Neuronal stem cell (in vitro differentiated cells): ENCODE measurements at regions not wholly inside any gene's neighbourhood (a gene's known extent, or its start where the extent isn't known, plus 50 kb on each side); places are given as distances from the start of the nearest gene placed in this dataset.

Experiments
- DNase-seq: peaks from one replicate; pipeline ENCODE4 v3.0.0-alpha.2; 2013; ENCODE audit warnings: low spot score
- H2AFZ ChIP-seq: one replicate; pipeline ENCODE4 v1.6.1; 2013; ENCODE audit warnings: mild to moderate bottlenecking, low read length, inconsistent platforms
- H2AK5ac ChIP-seq: 2 replicates; pipeline ENCODE4 v1.6.1; 2013; ENCODE audit warnings: low read depth, mild to moderate bottlenecking, inconsistent platforms, low read length, moderate library complexity, mixed read lengths
- H2BK120ac ChIP-seq: 2 replicates; pipeline ENCODE4 v1.6.1; 2013; ENCODE audit warnings: low read depth, mild to moderate bottlenecking, inconsistent platforms, low read length, moderate library complexity, mixed read lengths
- H2BK12ac ChIP-seq: one replicate; pipeline ENCODE4 v1.6.1; 2013; ENCODE audit warnings: low read length, inconsistent platforms
- H2BK15ac ChIP-seq: 2 replicates; pipeline ENCODE4 v1.6.1; 2013; ENCODE audit warnings: mild to moderate bottlenecking, low read length, inconsistent platforms, mixed read lengths
- H2BK5ac ChIP-seq: one replicate; pipeline ENCODE4 v1.6.1; 2013; ENCODE audit warnings: inconsistent platforms, mild to moderate bottlenecking, low read length, moderate library complexity
- H3K14ac ChIP-seq: one replicate; pipeline ENCODE4 v1.6.1; 2013; ENCODE audit warnings: low read length, inconsistent platforms
- H3K18ac ChIP-seq: 2 replicates; pipeline ENCODE4 v1.6.1; 2013; ENCODE audit warnings: low read length, inconsistent platforms
- H3K23ac ChIP-seq: 2 replicates; pipeline ENCODE4 v1.6.1; 2013; ENCODE audit warnings: low read depth, mild to moderate bottlenecking, mixed read lengths, low read length, inconsistent platforms; ENCODE audit not compliant: poor library complexity
- H3K27ac ChIP-seq: replicated peaks from 3 replicates; pipeline ENCODE4 v1.5.1; 2013; ENCODE audit warnings: low read length, inconsistent platforms
- H3K27me3 ChIP-seq, 3 experiments: 2 replicates each; pipeline ENCODE4 v1.6.1; 2013; ENCODE audit warnings: low read length in 3 of 3, mild to moderate bottlenecking in 2 of 3, inconsistent platforms in 1 of 3, low read depth in 1 of 3, mixed read lengths in 1 of 3, moderate library complexity in 1 of 3; ENCODE audit not compliant: control insufficient read depth in 3 of 3, insufficient read depth in 3 of 3
- H3K36me3 ChIP-seq, 2 donors: replicated peaks in 1 of 2; 2 replicates each; pipeline ENCODE4 v1.6.1; 2013; ENCODE audit warnings: low read length in 2 of 2; ENCODE audit not compliant: control insufficient read depth in 2 of 2, insufficient read depth in 2 of 2
- H3K4ac ChIP-seq: 2 replicates; pipeline ENCODE4 v1.6.1; 2013; ENCODE audit warnings: inconsistent platforms, mild to moderate bottlenecking, low read length, moderate library complexity
- H3K4me1 ChIP-seq, 2 donors: 1 replicate in 1 of 2; 2 replicates in 1 of 2; pipeline ENCODE4 v1.6.1; 2013; ENCODE audit warnings: low read length in 2 of 2, low read depth in 1 of 2; ENCODE audit not compliant: control insufficient read depth in 2 of 2, insufficient read depth in 1 of 2
- H3K4me2 ChIP-seq: one replicate; pipeline ENCODE4 v1.6.1; 2013; ENCODE audit warnings: mild to moderate bottlenecking, low read length, inconsistent platforms; ENCODE audit not compliant: insufficient read depth, poor library complexity, severe bottlenecking
- H3K4me3 ChIP-seq, 2 donors: 2 replicates each; pipeline ENCODE4 v1.5.1; 2013; ENCODE audit warnings: low read length in 2 of 2, mild to moderate bottlenecking in 2 of 2, inconsistent platforms in 1 of 2, moderate library complexity in 1 of 2
- H3K79me1 ChIP-seq: one replicate; pipeline ENCODE4 v1.6.1; 2013; ENCODE audit warnings: low read depth, mild to moderate bottlenecking, inconsistent platforms, low read length, moderate library complexity
- H3K9ac ChIP-seq: one replicate; pipeline ENCODE4 v1.6.1; 2013; ENCODE audit warnings: mild to moderate bottlenecking, low read depth, low read length, inconsistent platforms; ENCODE audit not compliant: poor library complexity
- H3K9me3 ChIP-seq, 2 donors: replicated peaks in 1 of 2; 2 replicates each; pipeline versions ENCODE3 to v1.6.1; 2013; ENCODE audit warnings: low read length in 2 of 2, mild to moderate bottlenecking in 2 of 2, inconsistent platforms in 1 of 2, low read depth in 1 of 2, mixed read lengths in 1 of 2, moderate library complexity in 1 of 2; ENCODE audit not compliant: control insufficient read depth in 2 of 2, insufficient read depth in 1 of 2
- H4K8ac ChIP-seq: one replicate; pipeline ENCODE4 v1.6.1; 2013; ENCODE audit warnings: low read depth, mild to moderate bottlenecking, inconsistent platforms, low read length, moderate library complexity
- H4K91ac ChIP-seq: one replicate; pipeline ENCODE4 v1.6.1; 2013; ENCODE audit warnings: low read length, low read depth, mild to moderate bottlenecking, inconsistent platforms; ENCODE audit not compliant: poor library complexity
- WGBS, 2 donors: extraction: QIAGEN DNeasy Blood & Tissue Kit; methylation state at CpG; one replicate each; pipeline ENCODE4 v1.1.7; 2013; ENCODE audit warnings: missing lambda C conversion rate in 2 of 2, mixed read lengths in 1 of 2; ENCODE audit not compliant: insufficient read length in 2 of 2, insufficient replicate concordance in 1 of 2; ENCODE audit errors: extremely low coverage in 2 of 2; 5-methylcytosine and 5-hydroxymethylcytosine counted together

DNA sequence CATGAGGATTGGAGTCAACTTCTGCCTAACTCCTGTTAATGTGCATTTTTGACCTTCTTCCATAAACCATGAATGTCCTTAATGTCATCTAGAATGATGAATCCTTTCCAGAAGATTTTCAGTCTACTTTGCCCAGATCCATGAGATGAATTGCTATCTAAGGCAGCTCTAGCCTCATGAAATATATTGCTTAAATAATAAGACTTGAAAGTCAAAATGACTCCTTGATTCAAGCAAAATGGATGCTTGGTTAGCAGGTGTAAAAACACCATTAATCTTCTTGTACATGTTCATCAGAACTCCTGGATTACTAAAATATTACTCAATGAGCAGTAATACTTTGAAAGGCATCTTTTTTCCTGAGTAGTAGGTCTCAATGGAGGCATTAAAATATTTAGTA is 238.5 kb upstream of the ZC3H12C start:
- Histone ChIP-seq H2BK5ac (no peak overlapping the region), H2AFZ (no peak overlapping the region), H2BK15ac (no peak overlapping the region), H4K8ac (no peak overlapping the region), H2BK12ac (no peak overlapping the region), H3K9ac (no peak overlapping the region), H3K36me3 (no peaks in the 10 kb centered on the region), H3K18ac (no peak overlapping the region), H3K14ac (no peak overlapping the region), H2BK120ac (no peak overlapping the region), H3K4me1 (peaks cover 0 to 3% of the 10 kb centered on the region in 2 donors), H2AK5ac (no peak overlapping the region), H3K4me3 (no peak overlapping the region), H3K9me3 (peaks cover 0 to 3% of the 10 kb centered on the region in 2 donors), H3K4me2 (no peak overlapping the region), H3K79me1 (no peaks in the 10 kb centered on the region), H3K4ac (no peak overlapping the region), H3K27ac (no peak overlapping the region), H4K91ac (no peak overlapping the region), H3K23ac (no peak overlapping the region), H3K27me3 (no peaks in the 10 kb centered on the region)
- DNase-seq = no peak

DNA sequence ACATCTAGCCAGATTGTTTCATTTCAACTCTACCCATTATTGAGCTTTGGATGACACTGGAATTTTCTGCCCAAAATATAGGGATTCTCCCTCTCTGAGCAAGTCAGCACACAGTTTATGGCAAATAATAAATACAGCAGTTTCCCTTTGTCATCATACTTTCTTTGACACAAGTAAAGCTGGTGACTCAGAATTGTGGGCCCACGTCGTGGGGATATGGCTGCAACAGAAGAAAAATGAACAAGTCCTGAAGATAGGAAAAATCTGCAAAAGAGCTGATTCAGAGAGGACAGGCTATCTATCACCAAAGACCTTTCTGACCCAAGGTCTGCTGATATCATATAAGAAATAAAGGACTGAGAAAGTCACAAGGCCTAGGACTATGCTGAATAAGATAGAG is 236.3 kb upstream of the ZC3H12C start:
- H3K4ac ChIP-seq = no peak overlapping the region
- H4K91ac ChIP-seq = no peak overlapping the region
- no peaks in the 10 kb centered on the region for H3K27me3 ChIP-seq
- H3K4me3 ChIP-seq = no peak overlapping the region
- no peak overlapping the region for H2BK12ac ChIP-seq
- WGBS, 2 donors = no CpG with 5 or more reads among the region's 2 CpGs
- no peak overlapping the region for H2AK5ac ChIP-seq
- H2AFZ ChIP-seq = no peak overlapping the region
- H2BK5ac ChIP-seq = no peak overlapping the region
- H4K8ac ChIP-seq = no peak overlapping the region
- no peak overlapping the region for H3K9ac ChIP-seq
- H3K4me2 ChIP-seq = no peak overlapping the region
- no peaks in the 10 kb centered on the region for H3K36me3 ChIP-seq
- no peak overlapping the region for H3K18ac ChIP-seq
- no peaks in the 10 kb centered on the region for H3K79me1 ChIP-seq
- peaks cover 0 to 3% of the 10 kb centered on the region in 2 donors for H3K4me1 ChIP-seq
- no peak overlapping the region for H3K23ac ChIP-seq
- no peak overlapping the region for H2BK15ac ChIP-seq
- no peak overlapping the region for H2BK120ac ChIP-seq
- no peak overlapping the region for H3K27ac ChIP-seq
- no peak for DNase-seq
- H3K14ac ChIP-seq = no peak overlapping the region
- peaks cover 0 to 3% of the 10 kb centered on the region in 2 donors for H3K9me3 ChIP-seq

DNA sequence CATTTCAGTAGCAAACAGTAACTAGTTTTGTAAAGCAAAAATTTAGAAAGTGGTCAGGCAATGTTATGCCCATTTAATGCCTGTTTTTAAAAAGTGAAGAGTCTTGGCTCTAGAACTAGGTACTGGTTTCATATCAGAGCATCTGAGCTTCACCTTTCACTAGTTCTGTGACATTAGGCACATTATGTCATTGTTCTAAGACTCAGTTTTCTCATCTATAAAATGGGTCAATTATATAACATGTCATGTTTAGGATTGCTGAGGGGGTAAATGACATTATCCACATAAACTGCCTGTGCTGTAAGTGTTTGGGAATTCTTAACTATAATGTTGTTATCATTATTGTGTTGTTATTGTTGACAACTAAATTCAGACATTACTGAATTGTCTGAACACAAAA is 235.6 kb upstream of the ZC3H12C start:
- Histone ChIP-seq H3K79me1 (no peaks in the 10 kb centered on the region), H3K9me3 (peaks cover 0 to 3% of the 10 kb centered on the region in 2 donors), H4K8ac (no peak overlapping the region), H3K4me1 (peaks cover 0 to 3% of the 10 kb centered on the region in 2 donors), H3K18ac (no peak overlapping the region), H3K9ac (no peak overlapping the region), H3K4ac (no peak overlapping the region), H3K27me3 (no peaks in the 10 kb centered on the region), H3K27ac (no peak overlapping the region), H2AK5ac (no peak overlapping the region), H2BK12ac (no peak overlapping the region), H2BK15ac (no peak overlapping the region), H4K91ac (no peak overlapping the region), H3K4me2 (no peak overlapping the region), H3K4me3 (no peak overlapping the region), H3K36me3 (no peaks in the 10 kb centered on the region), H3K23ac (no peak overlapping the region), H2BK120ac (no peak overlapping the region), H2AFZ (no peak overlapping the region), H3K14ac (no peak overlapping the region), H2BK5ac (no peak overlapping the region)
- no peak for DNase-seq

DNA sequence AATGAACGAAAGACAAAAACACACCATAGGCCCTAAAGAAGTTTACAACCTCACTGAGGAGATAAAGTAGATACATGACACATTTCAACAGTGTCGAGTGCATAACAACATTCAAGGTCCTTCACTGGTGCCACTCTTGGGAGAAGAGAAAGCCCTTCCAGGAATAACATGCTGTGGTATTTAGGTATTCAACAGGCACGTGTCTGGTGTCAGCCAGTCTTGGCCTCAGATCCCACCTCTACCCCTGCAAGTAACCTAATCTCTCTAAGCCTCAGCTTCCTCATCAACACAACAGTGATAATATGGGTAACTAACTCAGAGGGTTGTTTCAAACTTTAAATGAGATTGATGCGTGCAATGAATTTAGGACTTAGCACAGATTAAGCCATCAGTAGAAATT is 235.0 kb upstream of the ZC3H12C start:
- H3K27ac ChIP-seq = no peak overlapping the region
- no peak overlapping the region for H3K18ac ChIP-seq
- no peak overlapping the region for H2BK12ac ChIP-seq
- no peak overlapping the region for H4K8ac ChIP-seq
- no peak overlapping the region for H3K23ac ChIP-seq
- H2BK15ac ChIP-seq = no peak overlapping the region
- no peak overlapping the region for H4K91ac ChIP-seq
- peaks cover 0 to 3% of the 10 kb centered on the region in 2 donors for H3K4me1 ChIP-seq
- no peak for DNase-seq
- no peak overlapping the region for H3K14ac ChIP-seq
- H3K4ac ChIP-seq = no peak overlapping the region
- no peak overlapping the region for H2AFZ ChIP-seq
- H3K4me2 ChIP-seq = no peak overlapping the region
- no peak overlapping the region for H3K4me3 ChIP-seq
- no peak overlapping the region for H2AK5ac ChIP-seq
- no peak overlapping the region for H2BK5ac ChIP-seq
- H2BK120ac ChIP-seq = no peak overlapping the region
- no peaks in the 10 kb centered on the region for H3K36me3 ChIP-seq
- H3K9ac ChIP-seq = no peak overlapping the region
- no CpG with 5 or more reads among the region's 4 CpGs for WGBS, 2 donors
- H3K27me3 ChIP-seq = no peaks in the 10 kb centered on the region
- peaks cover 0 to 3% of the 10 kb centered on the region in 2 donors for H3K9me3 ChIP-seq
- no peaks in the 10 kb centered on the region for H3K79me1 ChIP-seq
